GM19468 (cell line): ENCODE measurements at regions not wholly inside any gene's neighbourhood (a gene's known extent, or its start where the extent isn't known, plus 50 kb on each side); places are given as distances from the start of the nearest gene placed in this dataset.

ENCODE experiments used
- ATAC-seq: cut with Tn5 transposase; IDR thresholded peaks from one replicate; pipeline ENCODE4 v1.9.1; 2021; ENCODE audit warnings: mild to moderate bottlenecking, moderate library complexity, moderate number of reproducible peaks; ENCODE audit not compliant: unreplicated experiment; ENCODE audit errors: extremely low read depth

- ATAC-seq = no peak
Measured at GRCh38 chr3:188082450-188082849, 71.5 kb upstream of the LPP start.

- ATAC-seq = no peak
Measured at GRCh38 chr3:188083011-188083410, 70.9 kb upstream of the LPP start.

GRCh38 chr3:188084752-188085583, 69.0 kb upstream of the LPP start:
- ATAC-seq = no peak

GRCh38 chr3:188085584-188086560, 68.1 kb upstream of the LPP start:
- ATAC-seq = no peak

- no peak for ATAC-seq
Measured at GRCh38 chr3:188088948-188089685, 64.8 kb upstream of the LPP start.

GRCh38 chr3:188090620-188091309, 63.2 kb upstream of the LPP start:
- no peak for ATAC-seq

GRCh38 chr3:188091746-188092145, 62.2 kb upstream of the LPP start:
- ATAC-seq = no peak

GRCh38 chr3:188092648-188093047, 61.3 kb upstream of the LPP start:
- no peak for ATAC-seq

GRCh38 chr3:188095431-188095830, 58.5 kb upstream of the LPP start:
- no peak for ATAC-seq

- no peak for ATAC-seq
Measured at GRCh38 chr3:188097791-188098190, 56.2 kb upstream of the LPP start.

- ATAC-seq = no peak
Measured at GRCh38 chr3:188099907-188100306, 54.0 kb upstream of the LPP start.

- ATAC-seq = no peak
Measured at GRCh38 chr3:188102861-188103547, 51.0 kb upstream of the LPP start.

- ATAC-seq = no peak
Measured at GRCh38 chr3:188104050-188104449, 49.9 kb upstream of the LPP start.
